Lung microvascular endothelial cell (primary cell): ENCODE measurements at regions not wholly inside any gene's neighbourhood (a gene's known extent, or its start where the extent isn't known, plus 50 kb on each side); places are given as distances from the start of the nearest gene placed in this dataset.

Experiments
- DNase-seq, 2 donors: peaks; one replicate each; pipeline versions ENCODE4 v3.0.0 to v3.0.0-alpha.2; 2010; ENCODE audit warnings: low read depth in 2 of 2

DNA sequence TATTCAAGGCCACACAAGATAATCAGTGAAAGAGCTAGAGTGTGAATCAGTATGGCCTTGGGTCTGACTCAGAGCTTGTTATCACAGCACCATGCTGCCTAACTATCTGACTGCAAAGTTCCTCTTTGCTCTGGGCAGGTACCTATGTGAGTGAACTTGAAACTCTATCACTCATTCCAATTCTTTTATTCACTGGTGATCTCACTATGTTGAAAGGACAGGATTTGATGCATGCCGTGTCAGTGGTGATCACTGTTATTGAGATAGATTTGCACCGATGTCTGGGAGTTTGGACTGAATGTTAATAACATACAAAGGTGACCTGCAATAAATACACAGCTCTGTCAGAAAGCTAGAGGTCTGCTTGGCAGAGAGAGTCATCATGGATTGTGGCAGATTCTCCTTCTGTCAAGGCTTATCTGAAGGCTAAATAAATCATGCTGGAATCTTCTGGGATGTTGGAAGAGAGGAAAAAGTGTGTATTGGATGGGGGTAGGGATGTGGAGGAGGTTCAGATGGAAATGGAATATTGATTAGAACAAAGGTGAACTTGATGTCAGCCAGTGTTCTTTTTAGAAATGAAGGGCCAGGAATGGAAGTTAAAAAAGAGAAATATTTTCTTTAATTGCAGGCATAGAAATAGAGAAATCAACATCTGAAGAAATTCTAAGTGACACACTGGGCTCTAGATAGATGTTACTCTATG, 91.8 kb upstream of the TNC start:
- no peak for DNase-seq

GRCh38 chr9:115210699-115211098, 92.7 kb upstream of the TNC start:
- no peak for DNase-seq

GRCh38 chr9:115211413-115212124, 93.6 kb upstream of the TNC start:
- no peak for DNase-seq

GRCh38 chr9:115212125-115212605, 94.2 kb upstream of the TNC start:
- DNase-seq = no peak

GRCh38 chr9:115212832-115213231, 94.9 kb upstream of the TNC start:
- DNase-seq = no peak

GRCh38 chr9:115213818-115214334, 95.9 kb upstream of the TNC start:
- peak in 1 of 2 donors; percentile 9 for DNase-seq

- no peak for DNase-seq
Measured at GRCh38 chr9:115216873-115217272, 98.9 kb upstream of the TNC start.

DNA sequence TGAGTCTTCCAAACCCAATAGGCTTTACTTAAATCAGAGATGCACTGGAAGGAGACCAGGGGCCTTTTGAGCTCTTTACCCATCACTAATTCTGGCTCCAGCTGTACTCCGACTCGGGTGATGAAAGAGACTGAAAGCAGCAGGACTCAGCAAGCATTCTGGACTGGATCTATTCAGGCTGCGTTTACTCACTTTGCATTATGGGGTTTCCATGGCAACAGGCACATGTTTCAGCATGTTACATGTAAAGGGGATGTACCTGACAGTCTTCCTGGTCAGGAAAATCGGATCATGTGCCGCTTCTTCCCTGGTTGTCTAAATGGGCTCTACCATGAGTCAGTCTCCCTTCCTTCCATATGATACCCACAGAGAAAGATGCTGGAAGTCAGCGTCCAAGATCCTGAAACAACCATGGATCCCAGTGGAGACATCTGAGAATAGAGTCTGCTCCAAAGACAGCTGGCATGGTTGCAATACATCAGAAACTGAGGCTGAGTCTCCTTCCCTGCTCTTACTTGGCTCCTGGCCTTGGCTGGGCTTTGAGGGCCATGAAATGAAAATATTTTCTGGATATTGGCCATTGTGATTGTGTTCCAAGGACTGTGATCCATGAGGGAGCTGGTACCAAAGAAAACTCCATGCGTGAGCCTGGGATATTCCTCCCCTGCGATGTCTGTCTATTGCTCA, 102.5 kb upstream of the TNC start:
- DNase-seq = no peak

GRCh38 chr9:115223471-115223870, 105.5 kb upstream of the TNC start:
- no peak for DNase-seq

- no peak for DNase-seq
Measured at GRCh38 chr9:115225459-115226116, 107.6 kb upstream of the TNC start.

DNA sequence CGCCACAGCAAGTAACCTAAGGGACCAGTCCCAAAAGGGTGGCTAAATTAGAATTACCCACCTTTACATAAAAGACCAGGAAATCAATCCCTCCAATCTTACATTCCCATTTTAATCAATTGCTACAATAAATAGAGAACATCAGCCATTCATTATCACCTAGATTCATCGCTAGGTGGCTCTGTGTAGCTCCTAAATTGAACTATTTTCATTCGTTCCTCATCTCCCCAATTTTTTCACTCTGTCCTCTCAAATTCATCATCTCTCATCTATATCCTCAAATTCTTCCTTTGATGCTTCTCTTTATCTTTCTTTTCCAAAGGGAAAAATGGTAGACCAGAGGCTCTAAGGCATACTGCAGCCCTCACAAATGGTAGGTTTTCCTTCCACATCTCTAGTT, 108.2 kb upstream of the TNC start:
- no peak for DNase-seq

DNA sequence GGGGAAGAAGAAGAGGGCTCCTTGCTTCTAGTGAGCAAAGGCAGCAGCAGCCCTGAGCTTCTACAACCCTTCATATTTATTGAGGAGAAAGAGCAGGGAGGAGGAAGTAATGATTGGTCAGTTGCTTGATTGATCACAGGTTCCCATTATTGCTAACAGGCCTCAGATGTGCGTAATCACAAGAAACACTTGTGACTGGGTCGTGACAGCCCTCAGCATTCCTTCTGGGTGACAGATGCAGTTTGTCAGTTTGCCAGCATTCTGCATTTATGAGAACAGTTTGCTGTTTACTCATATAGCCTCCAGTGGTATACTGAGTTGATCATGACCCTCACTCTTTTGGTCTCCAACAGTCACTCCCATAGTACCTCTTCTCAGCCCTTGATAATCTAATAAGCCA, 111.5 kb upstream of the TNC start:
- no peak for DNase-seq

- no peak for DNase-seq
Measured at GRCh38 chr9:115230924-115231515, 113.1 kb upstream of the TNC start.

DNA sequence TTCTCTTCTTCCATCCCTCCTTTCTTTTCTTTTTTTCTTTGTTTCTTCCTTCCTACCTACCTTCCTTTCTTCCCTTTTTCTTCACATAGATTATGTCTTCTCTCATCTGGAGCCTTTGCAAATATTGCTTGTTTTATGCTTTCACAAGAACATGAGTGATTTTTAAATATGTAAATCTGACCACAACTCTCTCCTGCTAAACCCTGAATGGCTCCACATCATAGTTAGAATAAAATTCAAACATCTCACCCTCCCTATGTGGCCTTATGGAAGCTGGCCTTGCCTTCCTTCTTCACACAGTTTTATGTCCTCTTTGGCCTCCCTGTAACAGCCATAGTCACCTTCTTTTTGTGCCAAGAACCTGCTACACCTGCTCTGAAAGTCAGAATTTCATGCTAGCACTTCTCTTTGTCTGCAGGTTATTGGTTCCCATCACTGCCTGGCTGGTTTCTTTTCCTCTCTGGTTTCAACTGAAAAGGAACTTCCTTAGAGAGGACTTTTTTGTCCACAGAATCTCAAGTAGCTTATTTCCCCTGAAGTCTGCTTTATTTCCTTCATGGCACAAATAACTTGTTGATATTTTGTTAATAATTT, 114.3 kb upstream of the TNC start:
- DNase-seq = no peak

DNA sequence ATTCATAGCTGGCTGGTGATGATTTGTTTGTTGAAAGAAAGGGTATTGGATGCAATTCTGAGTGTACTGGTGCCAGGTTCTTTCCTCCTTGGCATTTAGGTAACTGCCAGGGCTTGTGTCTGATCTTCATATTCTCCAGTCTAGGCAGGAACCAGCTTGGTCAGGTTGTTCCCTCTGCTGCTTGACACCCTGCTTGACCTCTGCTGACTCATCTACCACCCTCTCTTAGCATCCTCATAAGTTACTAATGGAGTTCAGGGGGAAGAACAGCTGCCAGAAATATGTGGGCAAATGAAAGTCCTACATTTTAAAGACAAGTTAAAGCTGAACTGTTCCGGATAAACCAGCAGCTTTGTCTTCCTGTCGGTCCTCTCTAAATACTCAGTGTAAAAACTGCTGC, 116.1 kb upstream of the TNC start:
- DNase-seq = peak in 1 of 2 donors; percentile 5

- DNase-seq = no peak
Measured at GRCh38 chr9:115235221-115235620, 117.3 kb upstream of the TNC start.

DNA sequence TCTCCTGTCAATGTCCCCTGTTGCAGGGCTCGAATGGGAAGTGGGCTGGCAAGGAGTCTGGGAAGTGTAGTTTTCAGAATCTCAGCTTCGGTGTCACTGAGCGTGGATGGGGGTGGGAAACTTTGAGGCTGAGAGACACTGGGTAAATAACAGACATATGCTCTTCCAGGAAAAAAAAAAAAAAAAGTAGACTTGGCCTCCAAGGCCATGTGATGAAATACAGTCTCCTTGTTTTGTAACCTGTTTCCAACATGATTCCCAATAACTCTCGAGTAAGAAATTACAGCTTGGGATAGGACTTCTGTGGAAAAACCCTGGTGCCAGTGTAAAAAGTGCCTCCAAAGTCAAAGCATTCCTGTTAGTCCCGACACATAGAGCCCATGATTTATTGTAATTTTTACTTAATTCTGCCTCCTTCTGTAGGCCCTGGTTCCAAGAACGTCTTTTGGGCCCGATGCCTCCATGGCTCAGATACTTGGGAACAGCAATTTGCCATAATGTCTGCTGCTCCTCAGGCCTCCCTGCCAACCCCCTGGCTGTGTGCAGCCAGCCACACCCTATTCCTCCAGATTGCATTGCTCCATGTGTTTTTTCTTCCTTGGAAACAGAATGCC, 119.5 kb upstream of the TNC start:
- DNase-seq = no peak

GRCh38 chr9:115240676-115241075, 122.7 kb upstream of the TNC start:
- no peak for DNase-seq

DNA sequence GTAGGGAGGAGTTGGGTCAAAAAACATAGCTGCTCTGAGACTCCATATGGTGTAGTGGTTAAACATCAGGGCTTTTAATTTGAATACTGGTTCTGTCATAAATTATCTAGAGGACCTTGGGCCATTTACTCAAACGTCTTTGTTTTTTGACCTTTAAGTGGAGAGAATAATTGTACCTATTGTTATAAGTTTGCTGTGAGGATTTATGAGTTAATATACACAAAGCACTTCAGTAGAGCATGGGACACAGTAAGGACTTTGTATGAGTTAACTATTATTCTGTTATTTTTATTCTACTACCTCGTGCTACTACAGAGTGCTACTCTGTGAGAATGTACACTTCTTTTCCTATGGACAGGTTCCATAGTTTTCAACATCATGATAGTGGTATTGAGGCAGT, 123.7 kb upstream of the TNC start:
- DNase-seq = no peak

GRCh38 chr9:115249488-115249887, 131.5 kb upstream of the TNC start:
- DNase-seq = no peak

DNA sequence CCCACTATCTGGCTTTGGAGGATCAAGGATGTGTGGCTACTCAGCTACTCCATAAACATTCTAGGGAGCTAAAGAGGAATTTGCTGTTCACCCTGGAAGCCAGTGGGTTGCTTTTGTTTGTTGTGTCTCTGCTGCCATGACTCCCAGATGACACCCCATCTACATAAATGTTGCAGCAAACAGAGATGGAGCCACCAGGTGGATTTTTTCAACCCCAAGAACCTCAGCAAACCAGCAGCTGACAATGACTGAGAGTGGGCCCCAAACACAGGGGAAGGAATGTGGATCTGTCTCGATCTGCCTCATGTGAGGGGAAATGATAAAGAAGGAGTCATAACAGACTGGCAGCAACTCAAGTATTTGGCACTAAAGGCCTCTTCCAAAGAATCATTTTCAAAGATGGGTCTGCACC, 132.7 kb upstream of the TNC start:
- DNase-seq = peak in 1 of 2 donors; percentile 5
